ENCODE measurements at regions not wholly inside any gene's neighbourhood (a gene's known extent, or its start where the extent isn't known, plus 50 kb on each side); places are given as distances from the start of the nearest gene placed in this dataset.

DNA sequence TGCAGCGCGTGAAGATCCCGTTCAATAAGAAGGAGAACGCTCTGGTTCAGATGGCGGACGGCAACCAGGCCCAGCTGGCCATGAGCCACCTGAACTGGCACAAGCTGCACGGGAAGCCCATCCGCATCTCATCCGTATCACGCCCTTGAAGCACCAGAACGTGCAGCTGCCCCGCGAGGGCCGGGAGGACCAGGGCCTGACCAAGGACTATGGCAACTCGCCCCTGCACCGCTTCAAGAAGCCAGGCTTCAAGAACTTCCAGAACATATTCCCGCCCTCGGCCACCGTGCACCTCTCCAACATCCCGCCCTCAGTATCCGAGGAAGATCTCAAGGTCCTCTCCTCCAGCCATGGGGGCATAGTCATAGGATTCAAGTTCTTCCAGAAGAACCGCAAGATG lies 131.9 kb upstream of the FUT8 start:
- no peak for TF ChIP-seq EZH2 (IDR thresholded peaks at IDR 0.05; ENCODE audit: low read length, unreplicated experiment)
- TF ChIP-seq, protein P1, sequence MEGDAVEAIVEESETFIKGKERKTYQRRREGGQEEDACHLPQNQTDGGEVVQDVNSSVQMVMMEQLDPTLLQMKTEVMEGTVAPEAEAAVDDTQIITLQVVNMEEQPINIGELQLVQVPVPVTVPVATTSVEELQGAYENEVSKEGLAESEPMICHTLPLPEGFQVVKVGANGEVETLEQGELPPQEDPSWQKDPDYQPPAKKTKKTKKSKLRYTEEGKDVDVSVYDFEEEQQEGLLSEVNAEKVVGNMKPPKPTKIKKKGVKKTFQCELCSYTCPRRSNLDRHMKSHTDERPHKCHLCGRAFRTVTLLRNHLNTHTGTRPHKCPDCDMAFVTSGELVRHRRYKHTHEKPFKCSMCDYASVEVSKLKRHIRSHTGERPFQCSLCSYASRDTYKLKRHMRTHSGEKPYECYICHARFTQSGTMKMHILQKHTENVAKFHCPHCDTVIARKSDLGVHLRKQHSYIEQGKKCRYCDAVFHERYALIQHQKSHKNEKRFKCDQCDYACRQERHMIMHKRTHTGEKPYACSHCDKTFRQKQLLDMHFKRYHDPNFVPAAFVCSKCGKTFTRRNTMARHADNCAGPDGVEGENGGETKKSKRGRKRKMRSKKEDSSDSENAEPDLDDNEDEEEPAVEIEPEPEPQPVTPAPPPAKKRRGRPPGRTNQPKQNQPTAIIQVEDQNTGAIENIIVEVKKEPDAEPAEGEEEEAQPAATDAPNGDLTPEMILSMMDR (conservative IDR thresholded peaks at IDR 0.05; ENCODE audit: low read depth, low read length) = no peak
